ENCODE measurements at regions not wholly inside any gene's neighbourhood (a gene's known extent, or its start where the extent isn't known, plus 50 kb on each side); places are given as distances from the start of the nearest gene placed in this dataset.

DNA sequence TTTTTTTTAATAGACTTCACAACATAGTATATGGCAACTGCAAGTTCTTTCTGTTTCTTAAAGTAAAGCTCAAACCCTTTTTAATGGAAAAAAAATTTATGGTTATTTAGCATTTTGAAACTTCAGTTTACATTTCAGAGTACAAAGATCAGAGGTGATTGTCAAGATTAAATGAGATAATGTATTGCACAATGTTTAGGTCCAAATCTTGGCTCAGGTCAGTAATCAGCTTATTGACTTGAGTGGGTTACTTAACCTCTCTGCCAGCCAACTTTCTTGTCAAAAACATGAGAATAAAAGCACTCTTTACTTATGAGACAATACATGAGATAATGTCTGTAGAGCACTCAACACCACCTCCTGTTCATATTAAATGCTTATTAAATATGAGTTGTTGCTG lies 345.1 kb upstream of the PTPRD start:
- DNase-seq (ENCODE audit: extremely low read depth, low read depth, low spot score) = no peak

GRCh38 chr9:10961883-10962282 lies 349.1 kb upstream of the PTPRD start:
- no peak for DNase-seq (ENCODE audit: extremely low read depth, low read depth, low spot score)

DNA sequence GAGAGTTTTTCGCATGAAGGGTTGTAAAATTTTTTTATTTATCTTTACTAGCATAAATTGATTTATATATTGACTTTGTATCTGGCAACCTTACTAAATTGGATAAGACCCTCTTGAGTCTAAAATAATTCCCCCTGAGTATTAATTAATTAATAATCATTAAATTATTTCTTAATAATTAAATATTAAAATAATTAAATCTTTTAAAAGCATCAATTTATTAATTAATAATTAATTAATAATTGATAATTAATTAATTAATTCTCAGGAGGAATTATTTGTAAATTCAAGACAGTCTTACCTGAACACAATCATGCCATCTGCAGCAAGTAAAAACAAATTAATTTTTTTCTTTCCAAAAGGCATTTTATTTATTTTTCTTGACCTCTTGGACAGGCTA lies 370.4 kb upstream of the PTPRD start:
- no peak for DNase-seq (ENCODE audit: extremely low read depth, low read depth, low spot score)

- DNase-seq (ENCODE audit: extremely low read depth, low read depth, low spot score) = no peak
These were observed 386.8 kb upstream of the PTPRD start for GRCh38 chr9:10999646-11000045.

- no peak for DNase-seq (ENCODE audit: extremely low read depth, low read depth, low spot score)
These were observed 388.7 kb upstream of the PTPRD start for GRCh38 chr9:11001546-11001945.

- no peak for DNase-seq (ENCODE audit: extremely low read depth, low read depth, low spot score)
These were observed 389.9 kb upstream of the PTPRD start for GRCh38 chr9:11002705-11003104.

- DNase-seq (ENCODE audit: extremely low read depth, low read depth, low spot score) = no peak
These were observed 391.0 kb upstream of the PTPRD start for GRCh38 chr9:11003836-11004235.

- DNase-seq (ENCODE audit: extremely low read depth, low read depth, low spot score) = no peak
These were observed 398.9 kb upstream of the PTPRD start for GRCh38 chr9:11011696-11012095.

- DNase-seq (ENCODE audit: extremely low read depth, low read depth, low spot score) = no peak
These were observed 403.3 kb upstream of the PTPRD start for GRCh38 chr9:11016081-11016480.

DNA sequence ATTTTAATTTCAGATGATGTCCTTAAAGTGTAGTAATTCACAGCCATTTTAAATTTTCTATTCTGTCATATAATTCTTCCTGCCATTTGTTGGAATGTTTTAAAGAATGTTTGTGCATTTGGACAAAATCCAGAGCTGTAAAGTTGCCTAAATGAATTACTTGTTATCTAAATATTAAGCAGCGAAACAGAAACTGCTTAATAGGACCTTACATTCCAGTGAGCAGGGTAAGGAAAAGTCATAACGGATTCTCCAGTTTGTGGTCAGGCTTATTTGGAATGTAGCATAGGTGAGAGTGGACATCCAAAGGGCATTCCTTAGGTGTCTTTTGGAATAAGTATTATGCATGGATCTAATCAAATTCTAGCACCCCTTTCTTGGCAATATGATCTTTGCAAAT lies 410.4 kb upstream of the PTPRD start:
- DNase-seq (ENCODE audit: extremely low read depth, low read depth, low spot score) = no peak

DNA sequence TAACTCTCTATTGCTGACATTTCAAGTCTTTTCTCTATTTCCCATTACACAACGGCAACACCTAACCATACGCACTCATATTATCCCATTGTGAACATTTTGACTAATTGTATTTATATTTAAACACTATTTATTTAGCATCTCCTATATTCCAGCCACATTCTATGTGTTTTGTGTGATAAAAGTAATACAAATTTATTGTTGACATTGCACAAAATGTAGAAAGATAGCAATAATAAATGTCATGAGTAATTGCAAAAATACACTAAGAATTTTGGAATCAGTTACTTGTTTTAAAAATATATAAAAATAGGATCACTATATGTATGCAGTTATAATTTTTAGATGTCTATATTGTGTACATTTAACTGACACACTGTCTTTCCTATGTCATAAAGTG lies 413.0 kb upstream of the PTPRD start:
- DNase-seq (ENCODE audit: extremely low read depth, low read depth, low spot score) = no peak

DNA sequence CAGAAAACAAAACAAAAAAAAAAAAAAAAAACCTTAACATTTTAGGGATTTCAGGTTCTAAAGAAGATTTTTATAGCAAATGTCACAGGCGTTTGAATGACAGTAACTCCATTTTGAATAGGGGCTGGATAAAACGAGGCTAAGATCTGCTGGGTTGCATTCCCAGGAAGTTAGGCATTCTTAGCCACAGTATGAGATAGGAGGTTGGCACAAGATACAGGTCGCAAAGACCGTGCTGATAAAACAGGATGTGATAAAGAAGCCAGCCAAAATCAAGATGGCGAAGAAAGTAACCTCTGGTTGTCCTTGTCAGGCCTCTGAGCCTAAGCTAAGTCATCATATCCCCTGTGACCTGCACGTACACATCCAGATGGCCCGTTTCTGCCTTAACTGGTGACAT lies 425.6 kb upstream of the PTPRD start:
- DNase-seq (ENCODE audit: extremely low read depth, low read depth, low spot score) = no peak

DNA sequence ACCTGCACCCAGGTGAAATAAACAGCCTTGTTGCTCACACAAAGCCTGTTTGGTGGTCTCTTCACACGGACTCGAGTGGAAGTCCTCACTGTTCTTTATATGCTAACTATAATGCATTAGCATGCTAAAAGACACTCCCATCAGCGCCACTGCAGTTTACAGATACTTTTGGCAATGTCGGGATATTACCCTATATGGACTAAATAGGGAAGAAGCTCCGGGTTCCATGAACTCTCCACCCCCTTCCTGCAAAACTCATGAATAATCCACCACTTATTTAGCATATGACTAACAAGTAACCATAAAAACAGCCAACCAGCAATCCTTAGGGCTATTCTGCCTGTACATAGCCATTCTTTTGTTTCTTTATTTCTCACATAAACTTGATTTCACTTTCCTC lies 426.2 kb upstream of the PTPRD start:
- DNase-seq (ENCODE audit: extremely low read depth, low read depth, low spot score) = no peak

DNA sequence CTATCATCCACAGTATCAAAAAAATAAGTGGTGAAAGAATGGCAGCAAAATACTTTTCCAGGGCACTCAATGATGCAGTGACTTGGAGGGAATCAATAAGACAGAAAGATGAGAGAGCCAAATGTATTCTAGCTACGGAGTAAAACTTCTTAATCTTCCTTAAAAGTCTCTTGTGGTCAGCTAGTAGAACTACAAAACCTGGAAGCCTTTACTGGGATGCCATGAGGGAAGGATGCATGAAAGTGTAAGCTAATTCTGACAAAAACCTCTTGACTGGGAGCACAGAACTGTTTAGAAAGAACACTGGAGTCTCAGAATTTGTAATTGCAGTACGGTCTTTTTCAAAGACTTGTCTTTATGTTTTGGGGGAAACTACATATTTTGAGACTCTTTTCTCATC lies 432.8 kb upstream of the PTPRD start:
- DNase-seq (ENCODE audit: extremely low read depth, low read depth, low spot score) = no peak

GRCh38 chr9:11063263-11063662 lies 450.5 kb upstream of the PTPRD start:
- DNase-seq (ENCODE audit: extremely low read depth, low read depth, low spot score) = no peak

GRCh38 chr9:11064909-11065308 lies 452.1 kb upstream of the PTPRD start:
- no peak for DNase-seq (ENCODE audit: extremely low read depth, low read depth, low spot score)

DNA sequence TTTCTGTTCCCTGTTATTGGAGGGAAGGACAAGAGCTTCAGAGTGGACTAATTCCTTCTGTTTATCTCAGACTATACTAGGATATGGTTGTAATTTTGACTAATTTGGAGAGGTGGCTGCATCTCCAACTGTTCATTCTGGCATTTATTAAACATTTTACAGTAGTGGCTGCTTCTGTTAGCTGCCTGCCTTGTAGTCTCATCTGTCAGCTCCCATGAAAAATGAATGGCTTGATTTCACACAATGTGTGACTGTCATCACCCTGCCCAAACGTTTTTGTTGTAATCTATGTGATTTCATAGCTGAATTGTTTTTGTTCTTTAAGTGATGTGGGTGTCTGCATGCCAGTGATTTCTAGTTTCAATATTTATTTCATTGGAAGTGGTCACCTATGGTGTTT lies 459.4 kb upstream of the PTPRD start:
- DNase-seq (ENCODE audit: extremely low read depth, low read depth, low spot score) = no peak

DNA sequence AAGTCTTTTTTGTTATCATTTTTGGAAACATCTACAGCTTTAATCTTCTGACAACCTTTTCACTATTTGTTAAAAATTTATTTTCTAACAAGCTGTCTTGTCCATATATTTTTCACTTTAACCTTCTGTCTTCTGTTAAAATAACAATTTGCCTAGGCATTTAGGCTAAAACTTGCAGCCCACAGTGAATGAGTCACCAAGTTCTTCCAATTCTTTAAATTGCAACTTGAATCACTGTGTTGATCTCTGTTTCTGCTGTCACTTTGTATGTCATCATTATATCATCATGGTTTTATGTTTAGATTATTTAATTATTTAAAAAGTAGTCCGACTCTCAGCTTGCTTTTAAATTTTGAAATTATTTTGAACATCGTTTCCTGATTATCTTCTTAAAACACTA lies 473.8 kb upstream of the PTPRD start:
- no peak for DNase-seq (ENCODE audit: extremely low read depth, low read depth, low spot score)

DNA sequence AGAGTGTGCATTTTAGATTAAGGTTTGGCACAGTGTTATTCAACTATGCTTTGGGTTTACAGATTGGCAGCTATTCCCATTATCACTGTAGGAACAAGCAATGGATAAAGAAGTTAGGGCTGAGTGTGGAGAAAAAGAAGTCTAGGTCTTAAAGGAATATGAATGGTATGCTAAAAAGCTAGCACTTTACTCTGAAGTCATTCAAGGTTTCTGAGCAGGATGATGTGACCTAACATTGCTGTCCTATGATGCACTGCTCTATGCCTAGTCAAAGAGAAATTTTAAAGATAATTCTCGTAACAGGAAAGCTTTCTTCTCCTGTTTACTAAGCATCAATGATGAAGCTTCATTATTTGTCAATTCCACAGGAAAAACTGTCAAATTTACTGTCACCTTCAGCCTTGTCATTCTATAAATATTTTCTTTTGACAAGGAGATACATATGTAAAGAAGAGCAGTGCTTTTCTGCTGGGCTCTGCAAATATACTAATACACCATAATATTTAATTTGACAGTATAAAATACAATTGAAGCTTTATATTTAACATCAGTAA lies 476.1 kb upstream of the PTPRD start:
- DNase-seq (ENCODE audit: extremely low read depth, low read depth, low spot score) = no peak

DNA sequence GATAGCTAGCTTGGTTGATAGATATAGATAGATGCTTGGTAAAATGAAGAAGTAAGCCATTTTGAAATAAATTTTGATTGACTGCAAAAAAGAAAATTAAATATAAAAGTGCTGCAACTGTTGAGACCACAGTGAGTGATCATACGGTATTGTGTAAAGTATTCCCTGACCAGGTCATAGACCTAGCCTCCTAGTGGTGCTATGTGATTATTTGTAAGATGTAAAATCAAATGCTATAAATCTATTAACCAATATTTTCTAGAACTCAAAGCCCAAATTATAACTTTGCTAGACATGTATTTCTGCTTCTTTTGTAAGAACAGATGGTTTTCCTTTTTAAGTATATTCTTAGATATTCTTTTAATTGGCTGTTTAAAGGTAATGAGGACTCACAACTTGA lies 480.2 kb upstream of the PTPRD start:
- no peak for DNase-seq (ENCODE audit: extremely low read depth, low read depth, low spot score)

GRCh38 chr9:11097020-11097419 lies 484.2 kb upstream of the PTPRD start:
- DNase-seq (ENCODE audit: extremely low read depth, low read depth, low spot score) = no peak

- DNase-seq (ENCODE audit: extremely low read depth, low read depth, low spot score) = no peak
These were observed 490.7 kb upstream of the PTPRD start for GRCh38 chr9:11103525-11103924.

DNA sequence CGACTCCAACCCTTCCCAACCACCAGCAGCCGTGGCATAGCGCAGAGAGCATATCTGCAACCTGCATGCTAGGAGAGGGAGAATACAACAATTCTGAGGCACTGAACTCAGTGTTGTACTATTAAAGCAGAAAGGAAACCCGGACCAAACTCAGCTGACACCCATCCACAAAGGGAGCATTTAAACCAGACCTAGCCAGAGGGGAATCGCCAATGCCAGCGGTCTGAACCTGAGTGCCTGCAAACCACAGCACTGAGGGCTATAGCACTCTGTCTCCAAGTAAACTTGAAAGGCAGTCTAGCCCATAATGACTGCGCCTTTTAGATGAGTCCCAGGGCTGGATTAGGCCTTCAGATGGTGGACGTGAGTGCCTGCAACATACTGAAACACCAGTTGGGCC lies 494.4 kb upstream of the PTPRD start:
- no peak for DNase-seq (ENCODE audit: extremely low read depth, low read depth, low spot score)

- DNase-seq (ENCODE audit: extremely low read depth, low read depth, low spot score) = no peak
These were observed 515.4 kb upstream of the PTPRD start for GRCh38 chr9:11128156-11128555.

Measured in glomerular endothelial cell (primary cell).